ENCODE measurements at regions not wholly inside any gene's neighbourhood (a gene's known extent, or its start where the extent isn't known, plus 50 kb on each side); places are given as distances from the start of the nearest gene placed in this dataset.

DNA sequence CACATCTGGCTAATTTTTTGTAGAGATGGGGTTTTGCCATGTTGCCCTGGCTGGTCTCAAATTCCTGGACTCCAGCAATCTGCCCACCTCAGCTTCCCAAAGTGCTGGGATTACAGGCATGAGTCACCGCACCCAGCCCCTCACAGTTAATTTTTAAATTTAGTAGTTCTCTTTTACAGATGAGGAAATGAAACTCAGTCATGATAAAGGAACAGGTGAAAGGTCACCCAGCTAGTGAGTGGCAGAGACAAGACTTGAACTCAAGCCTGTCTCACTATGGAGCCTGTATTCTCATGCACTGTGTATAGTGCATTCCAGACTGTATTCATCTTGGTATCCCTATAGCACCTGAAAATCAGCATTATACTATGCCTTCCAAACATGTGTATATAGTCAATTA is 77.1 kb upstream of the WSB1 start:
- DNase-seq: no peak
- WGBS, 2 donors: 86 to 92% methylated on average over 1 of the region's 1 CpG
- no peak overlapping the region for H3K4me3 ChIP-seq (replicated peaks in 1 of 3)

DNA sequence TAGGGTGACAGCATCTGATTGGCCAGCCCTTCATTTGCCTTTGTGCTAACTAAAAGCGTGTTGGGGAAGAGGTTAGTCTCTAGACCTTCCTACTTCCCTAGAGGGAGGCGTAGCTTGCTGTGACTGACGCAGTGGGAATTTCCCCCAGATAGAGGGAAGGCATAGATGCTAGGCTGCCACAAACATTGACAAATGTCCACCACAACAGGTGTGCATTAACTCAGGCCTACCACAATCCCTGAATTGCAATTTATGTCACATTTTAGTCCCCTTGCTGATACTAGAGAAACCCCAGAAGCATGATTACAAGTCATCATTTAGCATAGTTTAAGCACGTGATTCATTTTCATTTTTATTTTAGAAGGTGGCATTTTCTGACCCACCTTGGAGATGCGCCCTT is 76.3 kb upstream of the WSB1 start:
- Histone ChIP-seq H3K9me3 (no peaks in the 10 kb centered on the region), H3K4me3 (replicated peaks in 1 of 3) (no peak overlapping the region), H3K4me1 (no peaks in the 10 kb centered on the region), H3K27me3 (no peaks in the 10 kb centered on the region), H3K36me3 (no peaks in the 10 kb centered on the region), H3K27ac (no peak overlapping the region)
- no peak for TF ChIP-seq POLR2A (IDR thresholded peaks at IDR 0.05)
- TF ChIP-seq, protein P1, sequence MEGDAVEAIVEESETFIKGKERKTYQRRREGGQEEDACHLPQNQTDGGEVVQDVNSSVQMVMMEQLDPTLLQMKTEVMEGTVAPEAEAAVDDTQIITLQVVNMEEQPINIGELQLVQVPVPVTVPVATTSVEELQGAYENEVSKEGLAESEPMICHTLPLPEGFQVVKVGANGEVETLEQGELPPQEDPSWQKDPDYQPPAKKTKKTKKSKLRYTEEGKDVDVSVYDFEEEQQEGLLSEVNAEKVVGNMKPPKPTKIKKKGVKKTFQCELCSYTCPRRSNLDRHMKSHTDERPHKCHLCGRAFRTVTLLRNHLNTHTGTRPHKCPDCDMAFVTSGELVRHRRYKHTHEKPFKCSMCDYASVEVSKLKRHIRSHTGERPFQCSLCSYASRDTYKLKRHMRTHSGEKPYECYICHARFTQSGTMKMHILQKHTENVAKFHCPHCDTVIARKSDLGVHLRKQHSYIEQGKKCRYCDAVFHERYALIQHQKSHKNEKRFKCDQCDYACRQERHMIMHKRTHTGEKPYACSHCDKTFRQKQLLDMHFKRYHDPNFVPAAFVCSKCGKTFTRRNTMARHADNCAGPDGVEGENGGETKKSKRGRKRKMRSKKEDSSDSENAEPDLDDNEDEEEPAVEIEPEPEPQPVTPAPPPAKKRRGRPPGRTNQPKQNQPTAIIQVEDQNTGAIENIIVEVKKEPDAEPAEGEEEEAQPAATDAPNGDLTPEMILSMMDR (IDR thresholded peaks at IDR 0.05): no peak
- DNase-seq: no peak
- WGBS, 2 donors: 90 to 92% methylated on average over 5 of the region's 5 CpGs
- intact Hi-C loops (cut with DNase I): no loop called here

More for the DNA sequence above, 77.1 kb upstream of the WSB1 start:
- Histone ChIP-seq H3K4me1 (no peaks in the 10 kb centered on the region), H3K27ac (no peak overlapping the region), H3K9me3 (no peaks in the 10 kb centered on the region), H3K36me3 (no peaks in the 10 kb centered on the region), H3K27me3 (no peaks in the 10 kb centered on the region)
- TF ChIP-seq POLR2A (IDR thresholded peaks at IDR 0.05): no peak
- TF ChIP-seq, protein P1 (IDR thresholded peaks at IDR 0.05): no peak
- intact Hi-C loops (cut with DNase I): no loop called here

DNA sequence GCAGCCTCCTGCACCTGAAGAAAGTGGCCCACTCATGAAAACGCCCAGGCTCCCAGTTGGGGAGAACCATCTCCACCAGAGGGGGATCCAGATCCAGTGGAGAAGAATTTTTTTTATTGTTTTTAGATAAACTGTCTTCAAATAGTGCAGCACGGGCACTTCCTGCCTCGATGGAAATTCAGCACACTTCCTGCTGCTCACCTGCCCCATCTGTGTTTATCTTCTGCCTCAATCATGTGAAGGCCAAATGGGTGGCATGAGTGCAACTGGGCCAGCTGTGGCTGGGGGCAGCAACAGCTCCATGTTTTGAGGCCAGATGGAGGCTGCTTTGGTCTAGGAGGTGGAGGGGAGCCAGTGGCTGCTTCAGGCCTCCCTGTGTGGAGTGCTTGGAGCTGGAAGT is 75.9 kb upstream of the WSB1 start:
- no peak for DNase-seq
- H3K9me3 ChIP-seq: no peaks in the 10 kb centered on the region
- no peaks in the 10 kb centered on the region for H3K4me1 ChIP-seq
- H3K27me3 ChIP-seq: no peaks in the 10 kb centered on the region
- H3K36me3 ChIP-seq: no peaks in the 10 kb centered on the region
- no peak for TF ChIP-seq POLR2A (IDR thresholded peaks at IDR 0.05)
- TF ChIP-seq, protein P1 (IDR thresholded peaks at IDR 0.05): no peak
- WGBS, 2 donors: 68 to 70% methylated on average over 3 of the region's 3 CpGs
- H3K4me3 ChIP-seq (replicated peaks in 1 of 3): no peak overlapping the region
- intact Hi-C loops (cut with DNase I): no loop called here
- H3K27ac ChIP-seq: no peak overlapping the region

DNA sequence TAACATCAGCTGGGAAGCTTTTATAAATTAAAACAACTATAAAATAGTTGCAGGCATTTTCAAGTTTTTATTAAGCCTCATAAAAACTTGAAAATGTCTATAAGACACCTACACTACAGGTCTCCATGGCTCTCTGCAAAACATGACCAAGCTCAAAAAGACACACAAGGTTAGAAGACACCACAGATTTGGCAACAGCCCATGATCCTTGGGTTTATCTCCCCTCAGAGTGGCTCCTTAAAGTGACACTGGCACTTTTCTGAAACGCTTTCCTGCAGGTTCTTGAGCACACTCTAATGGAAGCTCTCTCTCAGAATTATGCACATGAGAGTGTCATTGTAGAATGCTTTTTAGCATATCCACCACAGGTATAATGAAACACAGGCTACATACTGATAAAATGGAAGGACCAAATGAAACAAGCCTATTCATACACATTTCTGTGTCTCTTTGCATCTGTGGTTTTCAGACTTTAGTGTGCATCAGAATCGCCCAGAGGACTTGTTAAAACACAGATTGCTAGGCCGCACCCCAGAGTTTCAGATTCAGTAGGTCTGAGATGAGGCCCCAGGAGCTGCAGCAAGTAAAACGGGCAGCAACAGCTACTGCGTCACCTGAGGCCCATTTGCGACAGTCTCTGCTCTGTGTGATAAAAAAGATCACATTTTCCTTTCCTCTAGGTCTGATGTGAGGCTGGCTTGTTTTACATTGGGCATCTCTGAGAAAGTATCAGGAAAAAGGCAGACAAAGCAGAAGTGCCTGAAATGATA is 75.0 kb upstream of the WSB1 start:
- no peak for DNase-seq

DNA sequence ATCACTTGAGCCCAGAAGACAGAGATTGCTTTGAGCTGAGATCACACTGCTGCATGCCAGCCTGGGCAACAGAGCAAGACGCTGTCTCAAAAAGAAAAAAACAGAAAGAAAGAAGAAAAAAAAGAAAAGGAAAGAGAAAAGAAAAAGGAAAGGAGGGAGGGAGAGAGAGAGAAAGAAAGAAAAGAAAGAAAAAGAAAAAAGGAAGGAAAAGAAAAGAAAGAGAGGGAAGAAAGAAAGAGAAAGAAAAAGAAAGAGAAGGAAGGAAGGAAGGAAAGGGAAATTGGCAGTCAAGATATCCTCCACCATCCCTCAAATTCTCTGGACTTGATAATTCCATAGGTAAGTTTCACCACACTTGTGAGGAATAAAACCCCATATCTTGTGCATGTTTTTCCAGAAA is 71.4 kb upstream of the WSB1 start:
- 90 to 97% methylated on average over 1 of the region's 1 CpG for WGBS, 2 donors
- no peaks in the 10 kb centered on the region for H3K27me3 ChIP-seq
- TF ChIP-seq POLR2A (IDR thresholded peaks at IDR 0.05): no peak
- TF ChIP-seq, protein P1 (IDR thresholded peaks at IDR 0.05): no peak
- no peak overlapping the region for H3K4me3 ChIP-seq (replicated peaks in 1 of 3)
- H3K4me1 ChIP-seq: no peaks in the 10 kb centered on the region
- H3K36me3 ChIP-seq: no peaks in the 10 kb centered on the region
- no peak for DNase-seq
- H3K9me3 ChIP-seq: no peaks in the 10 kb centered on the region
- H3K27ac ChIP-seq: no peak overlapping the region
- intact Hi-C loops (cut with DNase I): no loop called here

More for the DNA sequence above, 75.0 kb upstream of the WSB1 start:
- intact Hi-C loops (cut with DNase I): no loop called here
- Histone ChIP-seq H3K4me1 (no peaks in the 10 kb centered on the region), H3K9me3 (no peaks in the 10 kb centered on the region), H3K4me3 (replicated peaks in 1 of 3) (no peak overlapping the region), H3K27me3 (no peaks in the 10 kb centered on the region), H3K36me3 (no peaks in the 10 kb centered on the region), H3K27ac (no peak overlapping the region)
- TF ChIP-seq POLR2A (IDR thresholded peaks at IDR 0.05): no peak
- TF ChIP-seq, protein P1 (IDR thresholded peaks at IDR 0.05): no peak
- WGBS, 2 donors: 76 to 85% methylated on average over 6 of the region's 6 CpGs

Data from thyroid gland (tissue), 4 donors.